ENCODE measurements at regions not wholly inside any gene's neighbourhood (a gene's known extent, or its start where the extent isn't known, plus 50 kb on each side); places are given as distances from the start of the nearest gene placed in this dataset.
"Not testable (repeated sequence)": the region's sequence is repeated elsewhere in the genome, so short reads cannot be mapped to it uniquely, and the experiment has no call there.

DNA sequence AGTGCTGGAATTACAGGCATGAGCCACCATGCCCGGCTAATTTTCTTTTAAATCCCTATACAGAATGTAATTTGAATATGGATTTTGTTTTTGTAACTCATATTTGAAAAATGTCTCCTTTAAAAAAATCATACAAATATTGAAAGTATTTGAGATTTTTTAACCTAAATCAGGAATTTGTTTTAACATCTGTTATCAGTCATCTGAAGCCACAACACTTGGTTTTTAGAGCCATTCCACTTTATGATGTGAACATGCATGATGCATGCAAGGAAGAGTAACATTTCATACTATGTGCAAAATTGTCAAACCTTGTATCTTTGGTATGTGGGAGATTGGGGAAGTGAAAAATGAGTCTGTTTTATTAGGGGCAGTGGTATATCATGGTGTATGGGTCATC is 124.5 kb upstream of the AHI1 start:
- no peak for DNase-seq (ENCODE audit: low spot score)
- in situ Hi-C loops (cut with MboI; ENCODE audit: low pct_unique_long_range_greater_than_20kb, low sequenced_read_pairs, unreplicated experiment) = no loop called here
- TF ChIP-seq, protein P1, sequence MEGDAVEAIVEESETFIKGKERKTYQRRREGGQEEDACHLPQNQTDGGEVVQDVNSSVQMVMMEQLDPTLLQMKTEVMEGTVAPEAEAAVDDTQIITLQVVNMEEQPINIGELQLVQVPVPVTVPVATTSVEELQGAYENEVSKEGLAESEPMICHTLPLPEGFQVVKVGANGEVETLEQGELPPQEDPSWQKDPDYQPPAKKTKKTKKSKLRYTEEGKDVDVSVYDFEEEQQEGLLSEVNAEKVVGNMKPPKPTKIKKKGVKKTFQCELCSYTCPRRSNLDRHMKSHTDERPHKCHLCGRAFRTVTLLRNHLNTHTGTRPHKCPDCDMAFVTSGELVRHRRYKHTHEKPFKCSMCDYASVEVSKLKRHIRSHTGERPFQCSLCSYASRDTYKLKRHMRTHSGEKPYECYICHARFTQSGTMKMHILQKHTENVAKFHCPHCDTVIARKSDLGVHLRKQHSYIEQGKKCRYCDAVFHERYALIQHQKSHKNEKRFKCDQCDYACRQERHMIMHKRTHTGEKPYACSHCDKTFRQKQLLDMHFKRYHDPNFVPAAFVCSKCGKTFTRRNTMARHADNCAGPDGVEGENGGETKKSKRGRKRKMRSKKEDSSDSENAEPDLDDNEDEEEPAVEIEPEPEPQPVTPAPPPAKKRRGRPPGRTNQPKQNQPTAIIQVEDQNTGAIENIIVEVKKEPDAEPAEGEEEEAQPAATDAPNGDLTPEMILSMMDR (IDR thresholded peaks at IDR 0.05; ENCODE audit: extremely low read depth, insufficient read depth, missing control alignments) = no peak

DNA sequence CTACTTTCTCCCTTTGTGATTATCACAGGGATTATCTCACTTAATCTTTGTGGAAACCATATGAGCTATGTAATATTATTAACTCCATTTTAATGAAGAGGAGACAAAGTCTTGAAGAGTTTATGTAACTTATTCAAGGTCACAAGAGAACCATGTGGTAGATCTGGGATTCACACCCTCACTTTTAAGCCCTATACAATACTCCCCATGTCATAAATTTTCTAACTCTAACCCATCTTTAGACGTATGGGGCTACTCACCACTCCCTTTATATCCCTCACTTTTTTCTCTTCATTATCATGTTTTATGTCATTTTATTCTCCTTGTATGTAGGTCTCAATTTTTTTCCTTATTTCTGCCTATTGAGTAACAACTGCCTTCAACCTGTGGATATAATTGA is 126.4 kb upstream of the AHI1 start:
- in situ Hi-C loops (cut with MboI; ENCODE audit: low pct_unique_long_range_greater_than_20kb, low sequenced_read_pairs, unreplicated experiment) = no loop called here
- no peak for DNase-seq (ENCODE audit: low spot score)
- TF ChIP-seq, protein P1 (IDR thresholded peaks at IDR 0.05; ENCODE audit: extremely low read depth, insufficient read depth, missing control alignments) = no peak

DNA sequence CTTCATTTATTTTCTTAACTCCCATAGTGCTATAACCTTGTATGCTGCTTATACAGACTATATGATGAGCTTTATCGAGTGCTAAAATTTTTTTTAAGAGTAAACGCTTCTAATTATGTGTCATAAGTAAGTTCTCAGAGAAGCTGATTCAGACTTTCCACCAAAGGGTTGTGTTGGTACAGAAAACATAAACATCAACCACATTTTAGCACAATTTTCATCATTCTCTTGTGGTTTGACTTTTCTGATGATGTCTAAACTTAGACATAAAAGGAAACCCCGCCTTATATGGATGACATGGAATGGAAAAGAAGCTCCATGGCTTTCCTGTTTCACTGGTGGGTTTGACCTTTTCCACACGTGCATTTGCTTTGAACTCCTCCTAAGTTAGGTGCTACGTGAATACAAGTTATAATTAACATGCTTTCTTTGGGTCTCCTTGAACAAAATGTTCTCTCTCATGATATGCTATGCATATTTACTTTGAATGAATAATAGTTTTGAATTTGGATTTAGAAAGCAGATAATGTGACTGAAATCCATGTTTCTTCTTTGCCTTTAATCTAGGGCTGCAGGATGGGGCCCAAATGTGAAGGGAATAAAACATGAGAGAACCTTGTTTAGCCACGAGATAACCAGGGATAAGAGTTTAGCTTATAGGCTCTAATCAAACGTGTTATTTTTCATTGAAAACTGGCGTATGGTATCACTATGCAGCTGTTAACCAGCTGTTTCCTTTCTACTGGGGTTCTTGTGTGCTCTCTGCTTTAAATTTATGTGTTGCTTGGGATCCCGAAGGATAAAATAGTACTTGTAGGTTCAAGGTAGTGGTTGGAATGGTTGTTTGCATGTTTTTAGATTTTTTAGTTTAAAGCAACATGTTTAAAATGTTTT is 127.1 kb upstream of the AHI1 start:
- TF ChIP-seq, protein P1 (IDR thresholded peaks at IDR 0.05; ENCODE audit: extremely low read depth, insufficient read depth, missing control alignments) = no peak
- DNase-seq (ENCODE audit: low spot score) = no peak
- in situ Hi-C loops (cut with MboI; ENCODE audit: low pct_unique_long_range_greater_than_20kb, low sequenced_read_pairs, unreplicated experiment) = no loop called here

DNA sequence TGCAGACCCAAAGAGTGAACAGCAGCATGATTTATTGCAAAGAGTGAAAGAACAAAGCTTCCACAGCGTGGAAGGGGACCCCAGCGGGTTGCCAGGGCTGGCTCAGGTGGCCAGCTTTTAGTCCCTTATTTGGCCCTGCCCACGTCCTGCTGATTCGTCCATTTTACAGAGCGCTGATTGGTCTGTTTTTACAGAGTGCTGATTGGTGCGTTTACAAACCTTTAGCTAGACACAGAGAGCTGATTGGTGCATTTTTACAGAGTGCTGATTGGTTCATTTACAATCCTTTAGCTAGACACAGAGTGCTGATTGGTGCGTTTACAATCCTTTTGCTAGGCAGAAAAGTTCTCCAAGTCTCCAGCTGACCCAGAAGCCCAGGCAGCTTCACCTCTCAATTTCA is 128.5 kb upstream of the AHI1 start:
- in situ Hi-C loops (cut with MboI; ENCODE audit: low pct_unique_long_range_greater_than_20kb, low sequenced_read_pairs, unreplicated experiment); DNase-seq (ENCODE audit: low spot score): not testable (repeated sequence)

DNA sequence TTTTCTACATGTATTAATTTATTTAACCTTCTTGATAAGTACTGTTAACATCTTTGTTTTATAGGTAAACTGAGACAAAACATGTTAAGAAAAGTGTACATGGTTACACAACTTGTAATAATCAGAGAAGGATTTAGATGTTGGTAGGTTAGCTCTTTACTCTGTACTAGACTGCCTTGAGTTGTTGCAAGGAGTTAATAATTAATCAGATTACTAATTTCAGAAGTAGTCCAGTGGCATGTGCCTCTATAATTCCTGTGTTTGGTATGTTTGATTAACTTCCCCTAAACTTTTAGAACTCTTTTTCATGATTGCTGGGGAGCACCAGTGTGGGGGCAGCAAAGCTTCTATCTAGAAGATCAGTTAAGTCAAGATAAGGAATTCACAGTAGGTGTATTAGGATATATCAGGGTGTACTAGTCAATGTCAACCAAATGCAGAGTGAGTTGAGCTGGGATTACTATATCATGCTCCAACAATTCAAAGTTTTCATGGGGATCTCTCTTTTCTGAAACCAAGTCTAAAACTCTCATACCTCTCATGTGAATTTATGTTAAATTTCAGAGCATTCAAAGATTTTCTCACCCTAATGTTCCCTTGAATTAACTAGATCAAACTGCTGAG is 129.7 kb upstream of the AHI1 start:
- no peak for DNase-seq (ENCODE audit: low spot score)
- TF ChIP-seq, protein P1 (IDR thresholded peaks at IDR 0.05; ENCODE audit: extremely low read depth, insufficient read depth, missing control alignments) = no peak
- in situ Hi-C loops (cut with MboI; ENCODE audit: low pct_unique_long_range_greater_than_20kb, low sequenced_read_pairs, unreplicated experiment) = no loop called here

DNA sequence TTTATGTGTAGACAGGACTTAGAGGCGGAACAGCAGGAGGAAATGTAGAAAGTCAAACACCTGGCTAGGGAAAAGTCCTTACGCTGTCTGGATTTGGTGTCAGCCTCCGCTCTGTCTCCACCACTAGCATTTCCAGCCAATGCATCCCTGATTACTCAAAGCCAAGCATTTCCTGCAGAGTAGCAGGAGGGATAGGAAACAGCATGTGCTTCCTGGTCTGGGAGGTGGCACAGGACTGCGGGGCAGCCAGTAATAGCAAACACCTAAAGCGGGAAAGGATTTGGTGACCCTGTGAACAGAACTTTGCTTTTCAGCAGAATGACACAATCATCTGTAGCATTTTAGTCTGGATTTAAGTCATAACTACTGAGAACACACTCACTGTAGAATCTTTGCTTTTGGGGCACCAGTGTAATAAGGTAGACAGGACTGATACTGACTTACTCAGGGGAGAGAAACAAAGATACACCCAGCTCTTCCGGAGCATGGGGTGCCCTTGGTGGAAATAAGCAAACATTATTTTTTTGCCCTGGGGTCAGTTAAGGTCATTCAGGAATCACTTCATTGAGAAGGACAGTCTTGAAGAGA is 133.3 kb upstream of the AHI1 start:
- in situ Hi-C loops (cut with MboI; ENCODE audit: low pct_unique_long_range_greater_than_20kb, low sequenced_read_pairs, unreplicated experiment) = no loop called here
- TF ChIP-seq, protein P1 (IDR thresholded peaks at IDR 0.05; ENCODE audit: extremely low read depth, insufficient read depth, missing control alignments) = no peak
- DNase-seq (ENCODE audit: low spot score) = no peak

DNA sequence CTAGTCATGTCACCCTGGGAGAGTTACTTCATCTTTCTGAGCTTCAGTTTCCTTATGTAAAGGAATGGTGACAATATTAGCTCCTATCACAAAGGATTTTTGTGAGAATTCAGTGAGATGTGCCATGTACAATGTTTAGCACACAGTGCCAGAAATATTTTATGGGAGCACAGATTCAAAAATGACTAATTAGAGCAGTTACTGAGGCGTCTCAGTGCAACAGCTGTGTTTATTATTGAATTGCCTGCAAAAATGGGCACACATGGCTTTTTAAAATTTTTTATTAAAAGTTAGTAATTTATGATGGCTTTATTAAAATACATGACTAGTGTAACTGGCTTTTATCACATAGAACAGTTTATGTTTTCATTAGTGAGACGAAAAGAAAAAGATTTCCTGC is 134.3 kb upstream of the AHI1 start:
- in situ Hi-C loops (cut with MboI; ENCODE audit: low pct_unique_long_range_greater_than_20kb, low sequenced_read_pairs, unreplicated experiment) = no loop called here
- TF ChIP-seq, protein P1 (IDR thresholded peaks at IDR 0.05; ENCODE audit: extremely low read depth, insufficient read depth, missing control alignments) = no peak
- DNase-seq (ENCODE audit: low spot score) = no peak

Measured in GM13977 (cell line).